Heart left ventricle (tissue), 16 donors: ENCODE measurements at regions not wholly inside any gene's neighbourhood (a gene's known extent, or its start where the extent isn't known, plus 50 kb on each side); places are given as distances from the start of the nearest gene placed in this dataset.

ENCODE experiments used
- ATAC-seq, 4 donors: fragments of 200-7000 bp; cut with Tn5 transposase; one replicate each; pipeline ENCODE4 v1.9.1; 2020 to 2022; ENCODE audit warnings: moderate library complexity in 4 of 4, mild to moderate bottlenecking in 3 of 4, moderate number of reproducible peaks in 1 of 4
- DNase-seq, 5 donors: peaks; one replicate each; pipeline ENCODE4 v3.0.0-alpha.2; 2020
- H3K27ac ChIP-seq, 12 donors: fragments of 200-600 bp; sonication (generic) in 4 of 12; one replicate each; pipeline versions ENCODE4 v1.5.0 to v1.8.0; 2016 to 2022; ENCODE audit warnings: mild to moderate bottlenecking in 2 of 12
- H3K27me3 ChIP-seq, 9 donors: fragments of 200-600 bp; sonication (generic) in 2 of 9; one replicate each; pipeline versions ENCODE4 v1.5.1 to v1.8.0; 2016 to 2022; ENCODE audit warnings: mild to moderate bottlenecking in 3 of 9
- H3K36me3 ChIP-seq, 9 donors: fragments of 200-600 bp; sonication (generic) in 2 of 9; one replicate each; pipeline versions ENCODE4 v1.5.0 to v1.8.0; 2018 to 2022; ENCODE audit warnings: mild to moderate bottlenecking in 2 of 9
- H3K4me1 ChIP-seq, 12 donors: fragments of 200-600 bp; sonication (generic) in 4 of 12; one replicate each; pipeline versions ENCODE4 v1.5.0 to v1.8.0; 2016 to 2022; ENCODE audit warnings: mild to moderate bottlenecking in 3 of 12
- H3K4me3 ChIP-seq, 12 donors: fragments of 200-600 bp; sonication (generic) in 4 of 12; one replicate each; pipeline versions ENCODE4 v1.5.0 to v1.8.0; 2017 to 2022; ENCODE audit warnings: mild to moderate bottlenecking in 9 of 12, moderate library complexity in 4 of 12
- H3K9me3 ChIP-seq, 12 donors: fragments of 200-600 bp; sonication (generic) in 4 of 12; one replicate each; pipeline versions ENCODE4 v1.5.0 to v1.8.0; 2016 to 2022; ENCODE audit warnings: mild to moderate bottlenecking in 1 of 12
- CTCF ChIP-seq, 12 donors: fragments of 200-600 bp; sonication (generic) in 4 of 12; IDR thresholded peaks; one replicate each; pipeline versions ENCODE4 v1.5.0 to v1.8.0; 2018 to 2022; ENCODE audit warnings: antibody characterized with exemption in 12 of 12, mild to moderate bottlenecking in 5 of 12
- POLR2A ChIP-seq, 2 donors: fragments of 450-650 bp; IDR thresholded peaks; one replicate each; pipeline ENCODE4 v1.6.1; 2017; ENCODE audit warnings: antibody characterized with exemption in 2 of 2, mild to moderate bottlenecking in 2 of 2, moderate library complexity in 2 of 2
- WGBS, 4 donors: extraction: QIAGEN DNeasy Blood & Tissue Kit in 2 of 4; methylation state at CpG; one replicate each; pipeline versions ENCODE4 v1.1.5 to v1.1.7; 2013 to 2018; 5-methylcytosine and 5-hydroxymethylcytosine counted together
- intact Hi-C, 10 donors: fragments of 100-400 bp; cut with DNase I; formaldehyde crosslinking; loops; one replicate each; pipeline versions ENCODE4 v1.11.1 to v1.14.2; 2022
- donor health status: ischemic (EF 13 %, LVEDD 7.1; RV severe dilation, severe dysfunction).
- donor health status: healthy with polysubstance abuse.
- donor health status: DM: no; HTN: yes; CAD: no.
- donor health status: DM: no; HTN: no; CAD: no.
- donor health status: ischemic (EF 25% LVEDD 6.9; RV normal size, moderate dysfunction).
- donor health status: ischemic (EF 25% LVEDD 5.7; RV mildly dilated, moderate dysfunction).
- donor health status: healthy.
- donor health status: DM: yes; HTN: yes; CAD: no.
- donor health status: ischemic (EF 35%, LVEDD 5.7; RV mildly dilated, moderate dysfunction).
- donor health status: nonischemic (EF 11% LVEDD 7.7; RV severe dilation, severe dysfunction).
- donor health status: DM: yes; HTN: yes; CAD: no.
- donor health status: PGD.
- donor health status: ischemic (EF 29% LVEDD 5.4; RV normal size, mild dysfunction).
- donor health status: nonischemic (EF 23%, LVEDD 6.1; RV moderate dilation, normal function).

- WGBS, 4 donors = 24 to 40% (median 36%) methylated on average over 2 of the region's 2 CpGs
- Histone ChIP-seq H3K4me3 (no peak overlapping the region), H3K36me3 (no peaks in the 10 kb centered on the region), H3K9me3 (no peaks in the 10 kb centered on the region), H3K27me3 (no peaks in the 10 kb centered on the region), H3K4me1 (no peaks in the 10 kb centered on the region), H3K27ac (no peak overlapping the region)
- ATAC-seq = no peak
- TF ChIP-seq CTCF (IDR thresholded peaks at IDR 0.05) (no peak), POLR2A (IDR thresholded peaks at IDR 0.05) (no peak)
- DNase-seq = no peak
- intact Hi-C loops = no loop called here
Measured at GRCh38 chrX:121558886-121559285, 511.5 kb downstream of the GLUD2 start.

- Histone ChIP-seq H3K27me3 (no peaks in the 10 kb centered on the region), H3K9me3 (no peaks in the 10 kb centered on the region), H3K4me1 (no peaks in the 10 kb centered on the region), H3K27ac (no peak overlapping the region), H3K36me3 (no peaks in the 10 kb centered on the region), H3K4me3 (no peak overlapping the region)
- intact Hi-C loops = no loop called here
- ATAC-seq = no peak
- TF ChIP-seq CTCF (IDR thresholded peaks at IDR 0.05) = no peak
- TF ChIP-seq POLR2A (IDR thresholded peaks at IDR 0.05) = no peak
- no peak for DNase-seq
Measured at GRCh38 chrX:121562616-121563015, 515.2 kb downstream of the GLUD2 start.

GRCh38 chrX:121569609-121570008 is 522.2 kb downstream of the GLUD2 start:
- Histone ChIP-seq H3K27me3 (no peaks in the 10 kb centered on the region), H3K27ac (no peak overlapping the region), H3K4me3 (no peak overlapping the region), H3K36me3 (no peaks in the 10 kb centered on the region), H3K9me3 (peaks cover 0 to 8% (median 0%) of the 10 kb centered on the region in 12 donors), H3K4me1 (no peaks in the 10 kb centered on the region)
- ATAC-seq (no peak), DNase-seq (no peak)
- TF ChIP-seq POLR2A (IDR thresholded peaks at IDR 0.05) (no peak), CTCF (IDR thresholded peaks at IDR 0.05) (no peak)
- 54 to 82% (median 70%) methylated on average over 4 of the region's 4 CpGs for WGBS, 4 donors
- intact Hi-C loops = loop anchor here in 3 of 10 donors (10.0 kb wide), 2 partner anchors 255 to 785 kb away; no protein-coding TSS in a partner anchor

- ATAC-seq = no peak
- Histone ChIP-seq H3K9me3 (peaks cover 0 to 9% (median 0%) of the 10 kb centered on the region in 12 donors), H3K27ac (no peak overlapping the region), H3K4me3 (no peak overlapping the region), H3K4me1 (no peaks in the 10 kb centered on the region), H3K27me3 (no peaks in the 10 kb centered on the region), H3K36me3 (no peaks in the 10 kb centered on the region)
- no peak for DNase-seq
- WGBS, 4 donors = 53 to 85% (median 70%) methylated on average over 4 of the region's 4 CpGs
- TF ChIP-seq CTCF (IDR thresholded peaks at IDR 0.05) (no peak), POLR2A (IDR thresholded peaks at IDR 0.05) (no peak)
- intact Hi-C loops = loop anchor here in 3 of 10 donors (10.0 kb wide), 2 partner anchors 255 to 785 kb away; no protein-coding TSS in a partner anchor
Measured at GRCh38 chrX:121570072-121570841, 522.8 kb downstream of the GLUD2 start.
